GM12872 (cell line): ENCODE measurements at regions not wholly inside any gene's neighbourhood (a gene's known extent, or its start where the extent isn't known, plus 50 kb on each side); places are given as distances from the start of the nearest gene placed in this dataset.

Experiments used
- CTCF ChIP-seq: IDR thresholded peaks from 3 replicates; pipeline ENCODE4 v1.5.1; 2011; ENCODE audit warnings: low read depth, mild to moderate bottlenecking, low read length, moderate library complexity; ENCODE audit not compliant: insufficient read depth

GRCh38 chr20:22692119-22692475 is 107.7 kb upstream of the FOXA2 start:
- TF ChIP-seq CTCF = no peak

GRCh38 chr20:22696759-22697158 is 112.4 kb upstream of the FOXA2 start:
- no peak for TF ChIP-seq CTCF

GRCh38 chr20:22698259-22698842 is 114.0 kb upstream of the FOXA2 start:
- TF ChIP-seq CTCF = no peak

GRCh38 chr20:22699396-22699795 is 115.0 kb upstream of the FOXA2 start:
- no peak for TF ChIP-seq CTCF

- TF ChIP-seq CTCF = no peak
Observed at GRCh38 chr20:22700367-22700766, 116.0 kb upstream of the FOXA2 start.

- TF ChIP-seq CTCF = no peak
Observed at GRCh38 chr20:22701679-22702308, 117.4 kb upstream of the FOXA2 start.

GRCh38 chr20:22703843-22704242 is 119.5 kb upstream of the FOXA2 start:
- TF ChIP-seq CTCF = no peak
